Fibroblast of peridontal ligament (primary cell): ENCODE measurements at regions not wholly inside any gene's neighbourhood (a gene's known extent, or its start where the extent isn't known, plus 50 kb on each side); places are given as distances from the start of the nearest gene placed in this dataset.
"Not testable (repeated sequence)": the region's sequence is repeated elsewhere in the genome, so short reads cannot be mapped to it uniquely, and the experiment has no call there.

ENCODE experiments used
- DNase-seq: peaks from one replicate; pipeline ENCODE4 v3.0.0-alpha.2; 2010; ENCODE audit errors: extremely low read depth

DNA sequence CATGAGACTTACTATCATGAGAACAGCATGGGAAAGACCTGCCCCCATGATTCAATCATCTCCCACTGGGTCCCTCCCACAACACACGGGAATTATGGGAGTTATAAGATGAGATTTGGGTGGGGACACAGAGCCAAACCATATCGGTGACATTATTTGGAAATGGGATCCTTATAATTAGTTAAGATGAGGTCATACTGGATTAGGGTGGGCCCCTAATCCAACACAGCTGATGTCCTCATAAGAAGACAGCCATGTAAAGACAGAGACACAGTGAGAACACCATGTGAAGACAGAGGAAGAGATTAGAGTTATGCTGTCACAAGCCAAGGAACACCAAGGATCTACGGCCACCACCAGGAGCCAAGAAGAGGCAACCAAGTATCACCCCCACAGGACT, 161.7 kb downstream of the SPTSSA start:
- no peak for DNase-seq

DNA sequence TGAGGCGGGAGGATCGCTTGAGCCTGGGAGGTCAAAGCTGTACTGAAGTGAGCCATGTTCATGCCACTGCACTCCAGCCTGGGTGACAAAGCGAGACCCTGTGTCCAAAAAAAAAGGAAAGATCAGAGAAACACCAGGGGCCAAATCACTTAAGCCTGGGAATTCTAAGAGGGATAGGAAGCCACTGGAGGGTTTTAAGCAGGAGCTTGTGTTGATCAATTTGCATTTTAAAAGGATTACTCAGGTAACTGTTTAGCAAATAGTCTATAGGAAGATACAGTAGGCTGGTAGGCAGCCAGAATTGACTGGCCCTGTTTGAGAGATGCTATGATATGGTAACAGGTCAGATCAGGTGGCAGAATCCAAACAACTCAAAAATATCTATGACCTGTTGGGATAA, 162.7 kb downstream of the SPTSSA start:
- DNase-seq = no peak

DNA sequence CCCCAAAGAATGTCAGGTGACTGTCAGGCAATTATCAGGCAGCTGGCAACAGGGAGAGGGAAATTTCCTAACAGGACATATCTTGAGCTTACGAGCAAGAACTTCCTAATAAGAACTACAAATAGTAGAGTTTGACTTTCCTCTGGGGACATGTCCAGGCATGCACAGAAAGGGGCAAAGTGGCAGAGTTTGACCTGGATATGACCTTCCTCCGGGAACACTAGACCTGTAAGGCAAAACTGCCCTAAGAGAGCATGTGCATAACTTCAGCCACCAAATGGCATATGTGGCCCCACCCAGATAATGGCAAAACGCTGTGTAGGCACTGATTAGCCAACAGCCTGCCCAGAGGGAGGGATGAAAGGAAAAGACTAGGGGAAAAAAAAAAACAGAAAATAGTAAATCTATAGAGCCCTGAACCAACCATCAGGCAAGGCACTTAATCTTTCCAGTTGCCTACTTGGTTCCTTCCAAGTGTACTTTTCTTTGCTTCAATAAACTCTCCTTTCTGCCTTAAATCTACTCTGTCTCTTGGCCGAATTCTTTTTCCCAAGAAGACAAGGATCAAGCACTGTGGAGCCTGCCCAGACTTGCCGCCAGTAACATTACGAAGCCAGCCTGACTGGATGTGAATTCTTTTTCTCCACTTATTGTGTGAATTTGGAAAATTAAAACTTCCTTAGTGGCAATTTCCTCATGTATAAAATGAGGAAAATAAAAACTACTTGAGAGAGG, 164.1 kb downstream of the SPTSSA start:
- DNase-seq = no peak

DNA sequence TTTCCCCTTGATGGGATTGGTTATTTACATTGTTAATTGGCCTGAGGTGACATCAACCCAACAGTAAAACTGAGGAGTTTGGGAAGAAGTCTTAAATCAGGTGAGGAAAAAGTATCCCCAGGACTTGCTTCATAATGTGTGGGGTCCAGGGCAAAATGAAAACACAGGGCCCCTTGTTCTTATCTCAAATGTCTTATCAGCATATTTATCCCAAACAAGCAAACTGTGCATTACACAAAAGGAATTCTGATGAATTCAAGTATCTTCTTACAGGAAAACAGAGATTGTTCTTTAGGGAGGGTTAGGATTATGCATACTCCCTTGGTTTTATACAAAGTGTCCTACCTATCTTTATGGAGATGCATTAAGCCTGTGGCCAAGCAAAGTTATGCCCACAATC, 178.4 kb downstream of the SPTSSA start:
- DNase-seq = no peak

DNA sequence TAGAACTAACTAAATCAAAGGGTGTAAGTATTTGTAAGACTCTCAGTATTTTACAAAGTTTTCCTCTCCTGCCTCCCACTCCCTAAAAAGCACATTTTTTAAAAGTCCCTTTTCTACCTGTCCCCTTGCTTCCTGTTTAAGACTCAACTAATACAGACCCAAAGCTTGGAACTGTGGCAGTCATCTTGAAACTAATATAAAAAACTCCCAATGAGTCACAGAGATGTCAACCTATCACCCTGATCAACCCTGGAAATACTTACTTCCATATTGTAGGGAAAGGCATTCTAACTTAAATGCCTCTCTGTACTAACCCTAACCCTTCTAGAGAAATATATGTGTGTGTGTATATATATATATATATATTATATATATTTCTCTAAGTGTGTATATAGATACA, 184.8 kb downstream of the SPTSSA start:
- DNase-seq = no peak

DNA sequence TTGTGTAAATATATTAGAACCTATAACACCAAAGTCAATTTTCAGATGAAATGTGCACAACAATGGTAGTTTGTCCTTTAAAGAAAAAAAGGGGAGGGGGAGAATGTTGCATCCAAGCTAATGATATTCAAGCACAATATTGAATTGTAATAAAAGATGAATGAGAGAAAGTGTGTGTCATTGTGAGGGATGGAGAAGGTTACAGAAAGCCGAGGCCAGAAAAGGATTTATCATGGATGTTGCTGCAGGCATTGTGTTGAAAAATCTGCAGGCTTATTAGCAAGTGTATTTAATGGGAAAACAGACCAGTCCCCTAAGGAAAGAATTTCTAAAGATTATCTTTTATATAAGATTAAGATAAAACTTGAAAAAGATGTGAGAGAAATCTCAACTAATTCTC, 186.5 kb downstream of the SPTSSA start:
- DNase-seq = no peak

DNA sequence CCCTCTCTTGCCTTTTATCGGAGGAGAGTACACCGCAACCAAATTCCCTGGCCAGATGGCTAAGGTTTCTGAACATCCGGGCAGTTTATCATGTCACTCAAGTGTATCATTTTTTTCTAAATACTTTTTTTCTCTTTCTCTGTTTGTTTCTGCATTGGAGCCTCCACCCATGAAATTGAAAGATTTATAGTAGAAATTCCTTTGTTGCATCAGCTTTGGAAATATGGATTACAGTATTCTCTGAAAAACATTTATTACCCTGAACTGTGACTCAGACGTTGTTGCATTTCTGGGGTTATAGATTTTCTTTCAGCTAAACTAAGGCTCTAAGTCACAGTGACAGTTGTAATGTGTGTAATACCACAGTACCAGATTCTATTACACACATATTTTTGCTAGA, 187.0 kb downstream of the SPTSSA start:
- DNase-seq = no peak

DNA sequence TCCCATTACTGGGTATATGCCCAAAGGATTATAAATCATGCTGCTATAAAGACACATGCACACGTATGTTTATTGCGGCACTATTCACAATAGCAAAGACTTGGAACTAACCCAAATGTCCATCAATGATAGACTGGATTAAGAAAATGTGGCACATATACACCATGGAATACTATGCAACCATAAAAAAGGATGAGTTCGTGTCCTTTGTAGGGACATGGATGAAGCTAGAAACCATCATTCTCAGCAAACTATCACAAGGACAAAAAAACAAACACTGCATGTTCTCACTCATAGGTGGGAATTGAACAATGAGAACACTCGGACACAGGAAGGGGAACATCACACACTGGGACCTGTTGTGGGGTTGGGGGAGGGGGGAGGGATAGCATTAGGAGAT, 188.3 kb downstream of the SPTSSA start:
- not testable (repeated sequence) for DNase-seq

DNA sequence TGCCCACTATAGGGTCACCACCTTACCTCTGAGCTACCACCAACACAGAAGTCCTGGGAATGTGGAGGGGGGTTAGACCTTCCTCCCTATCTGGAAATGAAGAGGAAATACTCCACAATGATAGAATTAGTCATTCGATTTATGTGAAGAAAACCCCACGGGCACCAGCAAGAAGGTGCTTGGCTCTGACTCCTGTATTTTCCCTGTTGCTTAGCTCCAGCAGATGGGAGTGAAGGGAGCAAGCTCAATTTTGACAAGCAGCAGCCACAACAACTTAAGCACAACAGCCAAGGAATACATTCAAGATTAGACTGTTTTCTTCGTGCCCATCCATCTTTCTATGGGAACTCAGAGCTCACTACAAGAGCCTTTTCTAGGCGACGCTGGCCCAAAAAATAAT, 191.7 kb downstream of the SPTSSA start:
- no peak for DNase-seq

DNA sequence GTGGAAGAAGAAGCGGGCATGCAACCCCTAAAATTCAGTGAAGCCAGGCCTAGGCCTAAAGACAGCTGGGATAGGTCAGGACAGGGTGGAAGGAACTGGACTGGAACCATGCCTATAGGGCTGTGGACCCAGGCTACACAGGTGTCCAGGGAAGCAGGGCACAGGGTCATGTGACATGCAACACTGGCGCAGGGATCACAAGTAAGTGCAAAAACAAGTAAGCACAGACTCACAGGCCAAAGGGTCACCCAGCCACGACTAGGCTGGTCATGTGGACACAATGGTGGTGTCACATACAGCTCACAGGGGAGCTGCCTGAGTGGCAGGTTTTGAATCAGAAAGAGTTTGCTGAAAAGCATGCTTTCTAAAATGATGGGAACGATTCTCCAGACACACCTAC, 195.7 kb downstream of the SPTSSA start:
- no peak for DNase-seq

DNA sequence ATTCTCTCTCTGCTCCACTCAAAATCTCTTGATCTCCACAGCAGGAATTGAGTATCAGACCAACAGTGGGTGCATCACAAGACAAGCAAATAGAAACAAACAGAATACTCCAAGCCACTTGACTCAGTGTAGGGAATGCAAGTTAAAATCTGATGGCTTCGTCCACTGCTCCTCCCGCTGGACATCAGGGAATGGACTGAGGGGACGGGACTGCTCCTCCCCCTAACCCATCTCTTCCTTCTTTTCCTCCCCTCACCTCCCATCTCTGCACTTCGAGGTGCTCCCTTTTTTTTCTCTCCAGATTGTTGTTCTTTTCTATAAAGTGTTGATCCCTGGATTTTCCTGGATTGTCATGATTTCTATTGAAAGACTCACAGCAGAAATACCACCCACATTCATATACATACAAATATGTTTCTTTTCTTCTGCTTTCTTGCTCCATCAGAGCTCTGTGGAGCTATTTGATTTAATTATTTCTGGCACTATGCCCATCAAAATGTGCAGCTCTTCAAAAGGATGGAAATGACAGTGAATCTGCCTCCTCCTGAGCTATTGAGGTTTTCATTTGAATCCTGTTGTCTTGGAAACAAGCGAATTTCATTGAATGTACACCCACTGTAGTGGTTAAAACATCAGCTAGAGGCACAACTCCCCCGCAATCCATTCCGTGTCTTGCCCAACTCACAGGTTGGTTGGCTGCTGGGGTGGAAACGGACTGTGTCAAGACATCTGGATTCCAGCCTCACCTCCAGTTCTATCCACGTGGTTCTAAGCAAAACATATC, 199.7 kb downstream of the SPTSSA start:
- DNase-seq = no peak

DNA sequence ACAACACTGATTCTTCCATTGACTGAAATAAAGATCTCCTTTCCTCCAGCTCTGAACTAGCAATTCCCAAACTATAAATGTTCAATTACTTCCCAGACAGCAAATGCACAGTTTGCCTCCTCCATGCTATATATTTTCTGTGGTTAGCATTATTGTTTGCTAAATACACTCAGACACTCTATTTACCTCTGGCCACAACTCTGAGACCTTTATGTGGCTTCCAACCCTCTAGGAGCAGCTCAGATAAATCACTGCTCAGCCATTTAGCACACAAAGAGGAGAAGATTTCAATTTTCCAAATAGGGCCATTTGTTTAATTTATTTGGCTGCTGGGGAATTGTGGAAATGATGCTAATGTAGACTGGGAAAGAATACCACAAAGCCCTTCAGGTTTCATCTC, 202.0 kb downstream of the SPTSSA start:
- DNase-seq = no peak

DNA sequence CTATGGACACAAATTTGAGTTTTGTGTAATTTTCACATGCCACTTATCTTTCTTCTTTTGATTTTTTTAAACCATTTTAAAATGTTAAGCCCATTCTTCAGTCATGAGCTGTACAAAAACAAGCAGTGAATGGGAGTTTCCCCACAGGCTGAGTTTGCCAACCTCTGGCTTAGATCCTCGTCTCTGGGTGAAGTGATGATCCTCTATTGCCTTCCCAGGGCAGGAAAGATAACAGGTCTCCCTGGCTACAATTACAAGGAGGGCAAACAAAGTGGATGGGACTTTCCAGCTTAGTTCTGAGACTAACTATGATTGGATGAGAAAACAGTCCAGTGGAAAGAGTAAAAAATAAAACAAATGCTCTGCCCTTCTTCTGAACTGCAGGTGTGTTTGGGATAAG, 203.7 kb downstream of the SPTSSA start:
- DNase-seq = no peak

DNA sequence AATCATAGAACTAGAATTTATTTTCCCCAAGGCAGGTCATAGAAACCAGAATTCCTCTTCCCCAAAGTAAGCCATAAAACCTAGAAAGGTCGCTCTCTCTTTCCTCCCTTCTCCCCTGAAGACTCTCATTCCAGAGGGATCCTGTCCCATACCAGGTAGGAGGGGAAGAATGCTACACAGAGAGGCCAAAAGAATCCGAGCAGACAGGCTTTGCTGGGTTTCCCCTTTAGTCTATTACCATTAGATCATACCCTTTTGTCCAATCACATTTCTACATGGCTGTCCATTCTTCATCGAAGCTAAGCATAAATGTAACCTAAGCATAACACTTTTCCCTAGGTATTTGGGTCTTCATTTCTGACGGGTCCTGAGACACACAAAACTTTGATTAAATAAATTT, 204.5 kb downstream of the SPTSSA start:
- DNase-seq = no peak

DNA sequence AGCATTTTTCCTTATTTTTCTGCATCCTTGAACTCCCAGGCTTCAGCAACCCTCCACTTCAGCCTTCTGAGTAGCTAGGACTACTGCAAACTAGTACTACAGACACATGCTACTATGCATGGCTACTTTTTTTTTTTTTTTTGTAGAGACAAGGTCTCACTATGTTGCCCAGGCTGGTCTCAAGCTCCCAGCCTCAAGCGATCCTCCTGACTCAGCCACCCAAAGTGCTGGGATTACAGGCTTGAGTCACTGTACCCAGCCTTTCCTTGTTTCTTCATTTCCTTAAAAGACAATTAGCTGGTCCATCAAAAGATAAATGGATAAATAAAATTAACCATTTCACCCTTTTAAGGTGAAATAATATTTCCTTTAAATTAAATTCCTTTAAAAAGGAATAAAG, 205.8 kb downstream of the SPTSSA start:
- no peak for DNase-seq

DNA sequence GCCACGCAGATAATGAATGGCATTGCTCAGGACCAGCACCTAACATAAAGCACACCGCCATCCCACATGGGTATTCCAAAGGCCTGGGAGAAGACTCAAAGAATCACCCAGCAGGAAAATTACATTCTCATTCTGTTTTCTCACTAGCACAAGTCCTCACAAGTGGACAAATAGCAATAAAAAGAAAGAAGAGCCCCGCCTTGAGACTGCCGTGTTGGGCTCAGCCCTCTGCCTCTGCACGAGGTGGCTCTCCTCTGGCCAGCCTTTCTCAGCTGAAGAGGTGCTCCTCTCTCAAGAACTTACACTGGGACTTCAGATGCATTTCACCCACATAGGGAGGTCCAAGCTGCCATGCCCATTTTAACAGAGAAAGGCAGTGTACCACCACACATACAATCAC, 207.5 kb downstream of the SPTSSA start:
- DNase-seq = no peak

DNA sequence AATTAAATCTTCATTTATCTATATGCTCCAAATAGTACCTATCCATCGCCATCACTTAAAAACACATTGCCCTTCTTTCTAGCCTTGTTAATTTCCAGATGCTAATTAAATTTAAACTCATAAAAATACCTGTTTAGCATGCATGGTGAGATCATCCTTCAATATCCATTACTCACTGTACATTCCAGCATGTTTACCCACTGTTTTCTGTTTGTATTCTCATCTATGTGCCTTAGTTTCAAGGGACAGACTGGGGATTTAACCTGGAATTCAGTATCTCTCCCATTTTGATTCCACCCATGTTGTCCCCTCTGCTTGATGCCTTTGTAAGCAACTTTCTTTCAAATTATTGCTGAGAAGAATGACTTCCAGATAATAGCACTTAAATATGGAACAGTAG, 208.0 kb downstream of the SPTSSA start:
- no peak for DNase-seq

DNA sequence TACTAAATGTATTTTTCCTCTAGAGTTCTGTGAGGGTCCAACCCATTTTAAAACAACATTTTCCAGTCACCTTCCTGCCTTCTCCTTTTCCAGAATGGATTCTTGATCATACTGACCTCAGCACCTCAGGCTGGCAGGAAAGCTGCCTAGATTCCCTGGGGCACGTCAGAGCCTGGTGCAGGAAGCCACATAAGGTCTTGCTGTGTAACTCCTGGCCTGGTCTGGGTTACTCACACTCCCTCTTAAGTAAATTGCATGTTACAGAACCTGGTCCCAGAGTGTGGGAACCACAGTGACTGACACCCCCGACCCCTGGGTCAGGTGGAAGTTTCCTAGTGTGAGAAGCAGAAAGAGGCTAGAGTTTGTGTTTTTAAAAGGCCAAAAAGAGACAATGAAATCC, 209.8 kb downstream of the SPTSSA start:
- no peak for DNase-seq

DNA sequence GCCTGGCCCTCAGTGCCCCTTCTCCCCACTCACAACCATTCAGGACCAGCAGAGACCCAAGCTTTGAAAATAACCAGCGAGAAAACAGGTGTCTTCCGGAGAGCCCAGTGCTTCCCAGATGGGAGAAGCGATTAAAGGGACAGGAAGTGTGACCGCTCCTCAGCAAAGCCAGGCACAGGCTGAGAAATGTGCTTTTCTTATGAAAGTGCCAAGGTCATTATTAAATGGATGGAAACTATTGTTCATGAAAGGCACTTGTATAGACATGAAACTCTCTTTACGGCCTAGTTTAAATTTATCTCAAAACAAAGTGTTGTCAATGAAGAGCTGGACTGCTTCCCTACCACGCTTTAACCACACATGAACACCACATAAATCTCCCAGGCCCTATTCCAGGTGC, 210.4 kb downstream of the SPTSSA start:
- no peak for DNase-seq

DNA sequence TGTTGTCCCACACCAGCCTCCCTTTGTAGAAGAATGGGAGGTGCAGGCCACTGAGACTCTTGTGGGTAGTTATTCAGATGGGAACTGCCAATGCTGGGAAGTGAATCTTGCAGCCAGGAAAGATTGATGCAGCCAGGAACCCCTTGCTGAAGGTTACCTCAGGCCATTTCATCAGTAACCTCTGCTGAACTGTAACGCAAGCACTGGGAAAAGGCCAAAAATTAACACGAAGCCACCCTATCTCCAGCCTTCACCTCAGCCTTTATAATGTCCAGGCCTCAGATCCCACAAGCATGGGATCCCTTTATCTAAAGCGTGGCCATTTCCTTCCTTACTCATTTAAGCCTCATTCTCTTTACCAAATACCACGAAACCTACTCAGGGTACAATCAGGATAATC, 211.1 kb downstream of the SPTSSA start:
- no peak for DNase-seq

DNA sequence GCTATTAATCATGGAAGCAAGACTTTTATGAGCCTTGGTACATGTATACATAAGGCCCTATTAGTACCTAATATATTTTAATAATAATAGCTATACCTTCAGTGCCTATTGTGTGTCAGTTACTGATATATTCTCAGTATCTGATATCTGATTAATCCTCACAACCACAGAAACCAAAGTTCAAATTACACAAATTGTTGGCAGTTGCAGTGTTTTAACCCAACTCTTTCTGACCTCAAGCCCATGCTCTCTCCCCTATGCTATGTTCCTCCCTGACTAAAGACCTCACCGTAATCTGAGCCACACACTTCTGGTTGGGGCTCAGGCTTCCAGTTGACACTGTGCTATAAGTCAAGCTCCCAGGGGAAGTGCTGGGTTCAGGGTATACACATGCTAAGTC, 214.4 kb downstream of the SPTSSA start:
- DNase-seq = no peak

DNA sequence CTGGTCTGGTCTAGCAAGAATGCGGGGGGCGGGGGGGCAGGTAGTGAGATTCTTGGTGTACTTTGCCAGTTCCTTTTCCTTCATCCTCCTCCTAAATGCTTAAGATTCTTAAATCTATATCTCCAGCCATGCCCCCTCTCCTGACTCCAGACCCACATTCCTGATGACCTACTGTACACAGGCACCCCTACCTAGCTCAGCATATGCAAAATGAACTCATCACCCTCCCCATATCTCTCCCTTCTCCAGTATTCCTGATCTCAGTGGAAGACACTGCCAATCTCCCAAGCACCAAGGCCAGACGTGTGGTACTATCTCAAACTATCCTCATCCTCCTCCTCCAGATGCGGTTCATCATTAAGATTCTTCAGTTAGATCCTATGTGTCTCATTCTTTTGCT, 215.8 kb downstream of the SPTSSA start:
- DNase-seq = no peak

DNA sequence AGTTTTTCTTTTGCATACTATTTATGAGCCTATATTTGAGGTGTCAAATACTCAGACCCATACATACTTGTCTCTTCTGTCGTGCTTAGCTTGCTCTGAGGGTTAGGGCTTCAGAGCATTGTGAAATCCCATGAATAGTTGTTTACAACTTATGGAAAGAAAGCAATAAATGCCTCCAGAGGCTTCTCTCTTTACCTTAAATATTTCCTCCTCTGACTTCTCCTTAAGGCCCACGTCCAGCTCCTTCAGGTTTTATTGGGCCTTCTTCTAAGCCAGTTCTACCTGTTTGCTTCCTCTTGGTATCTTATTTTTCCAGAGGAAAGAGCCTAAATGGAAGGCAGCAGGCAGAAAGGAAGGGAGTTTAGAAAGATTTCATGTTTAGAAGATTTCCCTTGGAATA, 218.6 kb downstream of the SPTSSA start:
- no peak for DNase-seq

DNA sequence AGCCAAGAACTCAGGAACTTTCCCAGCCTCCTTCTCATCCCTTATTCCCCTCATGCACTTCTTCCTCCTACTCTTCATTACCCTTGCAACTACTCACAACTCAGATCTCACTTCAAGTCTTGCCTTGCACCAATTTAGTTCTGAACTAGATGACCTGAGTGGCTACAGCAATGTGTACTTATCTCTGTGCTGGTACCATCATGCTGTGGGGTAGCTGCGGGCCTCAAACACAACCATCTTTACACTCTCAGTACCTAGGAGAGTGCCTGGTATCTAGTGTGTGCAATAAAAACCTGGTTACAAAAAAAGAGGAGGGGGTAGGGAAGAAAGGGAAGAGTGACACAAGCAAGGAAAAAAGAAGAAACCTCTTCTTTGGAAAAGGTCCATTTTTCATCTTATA, 219.0 kb downstream of the SPTSSA start:
- no peak for DNase-seq
